GM12878 (cell line): ENCODE measurements at regions not wholly inside any gene's neighbourhood (a gene's known extent, or its start where the extent isn't known, plus 50 kb on each side); places are given as distances from the start of the nearest gene placed in this dataset.

Experiments
- BACH1 ChIP-seq: fragments of 450-650 bp; IDR thresholded peaks from 2 replicates; pipeline ENCODE4 v1.6.1; 2017; ENCODE audit warnings: mild to moderate bottlenecking, borderline replicate concordance
- HDAC2 ChIP-seq: fragments of 200-600 bp; sonication (generic); IDR thresholded peaks from 2 replicates; pipeline ENCODE4 v1.6.1; 2017
- JUND ChIP-seq: IDR thresholded peaks from 2 replicates; pipeline ENCODE4 v1.6.1; 2012; ENCODE audit warnings: low read depth, mild to moderate bottlenecking, low read length, improper control_type of control experiment, moderate library complexity
- MYC ChIP-seq: IDR thresholded peaks from 2 replicates; pipeline ENCODE4 v1.6.1; 2011; ENCODE audit warnings: mild to moderate bottlenecking, low read length, moderate library complexity, inconsistent platforms; ENCODE audit not compliant: insufficient read depth, insufficient replicate concordance, insufficient read length, severe bottlenecking
- POLR2A ChIP-seq: IDR thresholded peaks from 2 replicates; pipeline ENCODE4 v1.6.1; 2011; ENCODE audit warnings: low read depth, mild to moderate bottlenecking, low read length
- POLR2AphosphoS5 ChIP-seq: IDR thresholded peaks from 2 replicates; pipeline ENCODE4 v1.6.1; 2011; ENCODE audit warnings: mild to moderate bottlenecking, low read length, inconsistent platforms
- RAD21 ChIP-seq: IDR thresholded peaks from 2 replicates; pipeline ENCODE4 v1.6.1; 2011; ENCODE audit warnings: mild to moderate bottlenecking, low read depth, low read length, moderate library complexity; ENCODE audit not compliant: insufficient read depth
- SUPT20H ChIP-seq: IDR thresholded peaks from 2 replicates; pipeline ENCODE4 v1.6.1; 2011; ENCODE audit warnings: low read depth, mild to moderate bottlenecking, low read length, moderate library complexity, borderline replicate concordance; ENCODE audit not compliant: control insufficient read depth
- SUZ12 ChIP-seq: fragments of 200-600 bp; sonication (generic); IDR thresholded peaks from one replicate; pipeline ENCODE4 v1.6.1; 2018; ENCODE audit warnings: antibody characterized with exemption, mild to moderate bottlenecking; ENCODE audit not compliant: unreplicated experiment
- TAF1 ChIP-seq: IDR thresholded peaks from 2 replicates; pipeline ENCODE4 v1.6.1; 2011; ENCODE audit warnings: mild to moderate bottlenecking, low read depth, low read length, borderline replicate concordance
- TBL1XR1 ChIP-seq: IDR thresholded peaks from 2 replicates; pipeline ENCODE4 v1.6.1; 2012; ENCODE audit warnings: low read depth, low read length, improper control_type of control experiment
- ZNF217 ChIP-seq: fragments of 450-650 bp; IDR thresholded peaks from 2 replicates; pipeline ENCODE4 v1.6.1; 2017; ENCODE audit warnings: antibody characterized with exemption, mild to moderate bottlenecking
- TF ChIP-seq, protein P1 (sequence below), 3 experiments: IDR thresholded peaks in 2 of 3; conservative IDR thresholded peaks in 1 of 3; 2 replicates each; pipeline ENCODE4 v1.5.1; 2011; ENCODE audit warnings: low read depth in 3 of 3, low read length in 3 of 3, mild to moderate bottlenecking in 3 of 3, control low read depth in 2 of 3, moderate library complexity in 2 of 3, inconsistent platforms in 1 of 3, mixed read lengths in 1 of 3; ENCODE audit not compliant: control insufficient read depth in 2 of 3, insufficient read depth in 1 of 3; ENCODE audit errors: extremely low read depth in 1 of 3

DNA sequence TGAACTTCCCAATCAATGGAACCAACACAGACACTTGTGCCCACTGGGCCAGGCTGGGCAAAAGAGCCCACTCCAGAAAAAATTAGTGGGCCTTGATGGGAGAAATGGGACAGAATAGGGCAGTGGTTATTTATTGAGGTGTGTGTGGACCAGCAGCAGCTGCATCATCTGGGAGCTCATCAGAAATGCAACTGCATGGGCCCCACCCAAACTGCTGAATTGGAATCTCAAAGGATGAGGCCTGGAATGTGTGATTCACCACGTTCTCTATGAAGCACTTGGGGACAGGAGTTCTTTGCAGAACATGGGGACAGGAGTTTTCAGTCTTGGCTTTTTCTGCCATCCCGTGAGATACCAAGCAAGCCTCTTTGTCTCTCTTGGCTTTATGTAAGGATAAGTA is 255.6 kb upstream of the PLET1 start:
- TF ChIP-seq HDAC2 (no peak), POLR2AphosphoS5 (no peak), SUPT20H (no peak), JUND (no peak), TBL1XR1 (no peak), POLR2A (no peak), MYC (no peak), TAF1 (no peak), RAD21 (no peak), SUZ12 (no peak), ZNF217 (no peak), BACH1 (no peak)
- TF ChIP-seq, protein P1, sequence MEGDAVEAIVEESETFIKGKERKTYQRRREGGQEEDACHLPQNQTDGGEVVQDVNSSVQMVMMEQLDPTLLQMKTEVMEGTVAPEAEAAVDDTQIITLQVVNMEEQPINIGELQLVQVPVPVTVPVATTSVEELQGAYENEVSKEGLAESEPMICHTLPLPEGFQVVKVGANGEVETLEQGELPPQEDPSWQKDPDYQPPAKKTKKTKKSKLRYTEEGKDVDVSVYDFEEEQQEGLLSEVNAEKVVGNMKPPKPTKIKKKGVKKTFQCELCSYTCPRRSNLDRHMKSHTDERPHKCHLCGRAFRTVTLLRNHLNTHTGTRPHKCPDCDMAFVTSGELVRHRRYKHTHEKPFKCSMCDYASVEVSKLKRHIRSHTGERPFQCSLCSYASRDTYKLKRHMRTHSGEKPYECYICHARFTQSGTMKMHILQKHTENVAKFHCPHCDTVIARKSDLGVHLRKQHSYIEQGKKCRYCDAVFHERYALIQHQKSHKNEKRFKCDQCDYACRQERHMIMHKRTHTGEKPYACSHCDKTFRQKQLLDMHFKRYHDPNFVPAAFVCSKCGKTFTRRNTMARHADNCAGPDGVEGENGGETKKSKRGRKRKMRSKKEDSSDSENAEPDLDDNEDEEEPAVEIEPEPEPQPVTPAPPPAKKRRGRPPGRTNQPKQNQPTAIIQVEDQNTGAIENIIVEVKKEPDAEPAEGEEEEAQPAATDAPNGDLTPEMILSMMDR (IDR thresholded peaks at IDR 0.05 in 2 of 3, conservative IDR thresholded peaks at IDR 0.05 in 1 of 3; ENCODE audit: control insufficient read depth in 2 of 3, extremely low read depth in 1 of 3, insufficient read depth in 1 of 3, low read depth in 3 of 3, low read length in 3 of 3), result no peak
